Ovary (tissue), 3 donors: ENCODE measurements at regions not wholly inside any gene's neighbourhood (a gene's known extent, or its start where the extent isn't known, plus 50 kb on each side); places are given as distances from the start of the nearest gene placed in this dataset.

Experiments used
- EP300 ChIP-seq: sonication (generic); formaldehyde crosslinking; IDR thresholded peaks from one replicate; pipeline ENCODE4 v1.6.1; 2017; ENCODE audit warnings: antibody characterized with exemption
- POLR2A ChIP-seq: fragments of 450-650 bp; IDR thresholded peaks from one replicate; pipeline ENCODE4 v1.6.1; 2017; ENCODE audit warnings: antibody characterized with exemption, mild to moderate bottlenecking, moderate library complexity
- TF ChIP-seq, protein P1 (sequence below), 3 donors: fragments of 450-650 bp in 2 of 3; fragments of 200-600 bp in 1 of 3; IDR thresholded peaks; one replicate each; pipeline versions ENCODE4 v1.5.1 to v1.8.0; 2016 to 2022; ENCODE audit warnings: antibody characterized with exemption in 3 of 3, mild to moderate bottlenecking in 1 of 3
- donor health status: DM: no; HTN: no; CAD: no.

DNA sequence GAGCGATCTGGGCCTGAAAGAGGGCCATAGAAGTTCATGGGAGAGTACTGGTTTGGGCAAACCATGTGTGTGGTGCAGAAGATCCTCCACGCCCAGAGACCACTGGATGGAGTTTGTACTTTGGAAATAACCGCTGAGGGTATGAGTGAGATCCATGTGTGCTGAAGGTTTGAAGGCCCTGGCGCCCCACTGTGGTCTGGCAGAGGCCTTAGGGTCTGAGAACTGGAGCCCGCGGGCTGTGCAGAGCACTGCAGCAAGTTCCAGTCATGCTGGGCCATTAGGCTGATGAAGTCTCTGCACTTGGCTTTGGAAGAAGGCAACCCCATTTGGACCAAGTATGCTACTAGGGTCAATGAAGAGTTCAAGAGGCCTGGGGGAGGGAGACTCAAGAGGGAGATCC, 186.4 kb downstream of the BUD13 start:
- TF ChIP-seq, protein P1, sequence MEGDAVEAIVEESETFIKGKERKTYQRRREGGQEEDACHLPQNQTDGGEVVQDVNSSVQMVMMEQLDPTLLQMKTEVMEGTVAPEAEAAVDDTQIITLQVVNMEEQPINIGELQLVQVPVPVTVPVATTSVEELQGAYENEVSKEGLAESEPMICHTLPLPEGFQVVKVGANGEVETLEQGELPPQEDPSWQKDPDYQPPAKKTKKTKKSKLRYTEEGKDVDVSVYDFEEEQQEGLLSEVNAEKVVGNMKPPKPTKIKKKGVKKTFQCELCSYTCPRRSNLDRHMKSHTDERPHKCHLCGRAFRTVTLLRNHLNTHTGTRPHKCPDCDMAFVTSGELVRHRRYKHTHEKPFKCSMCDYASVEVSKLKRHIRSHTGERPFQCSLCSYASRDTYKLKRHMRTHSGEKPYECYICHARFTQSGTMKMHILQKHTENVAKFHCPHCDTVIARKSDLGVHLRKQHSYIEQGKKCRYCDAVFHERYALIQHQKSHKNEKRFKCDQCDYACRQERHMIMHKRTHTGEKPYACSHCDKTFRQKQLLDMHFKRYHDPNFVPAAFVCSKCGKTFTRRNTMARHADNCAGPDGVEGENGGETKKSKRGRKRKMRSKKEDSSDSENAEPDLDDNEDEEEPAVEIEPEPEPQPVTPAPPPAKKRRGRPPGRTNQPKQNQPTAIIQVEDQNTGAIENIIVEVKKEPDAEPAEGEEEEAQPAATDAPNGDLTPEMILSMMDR (IDR thresholded peaks at IDR 0.05) = no peak
- TF ChIP-seq POLR2A (no peak), EP300 (no peak)
